SH-SY5Y (cell line): ENCODE measurements at regions not wholly inside any gene's neighbourhood (a gene's known extent, or its start where the extent isn't known, plus 50 kb on each side); places are given as distances from the start of the nearest gene placed in this dataset.

Source experiments
- GATA2 ChIP-seq: IDR thresholded peaks from 2 replicates; pipeline ENCODE4 v1.6.1; 2011; ENCODE audit warnings: mild to moderate bottlenecking, low read depth, low read length
- GATA3 ChIP-seq: IDR thresholded peaks from 2 replicates; pipeline ENCODE4 v1.6.1; 2011; ENCODE audit warnings: low read depth, mild to moderate bottlenecking, low read length, moderate library complexity

DNA sequence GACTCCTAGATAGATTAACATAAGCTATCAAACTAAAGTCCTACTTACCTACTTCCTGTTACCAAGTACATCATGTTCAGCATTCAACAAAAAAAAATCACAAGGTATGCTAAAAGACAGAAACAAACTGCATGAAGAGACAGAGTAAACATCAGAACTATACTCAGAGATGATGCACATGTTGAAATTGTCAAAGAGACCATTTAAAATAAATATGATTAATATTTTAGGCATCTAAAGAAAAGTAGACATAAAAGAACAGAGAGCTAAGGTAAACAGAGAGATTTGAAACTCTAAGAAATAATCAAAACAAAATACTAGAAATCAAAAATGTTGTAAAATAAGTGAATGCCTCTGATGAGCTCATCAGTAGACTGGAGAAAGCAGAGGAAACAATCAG is 224.8 kb upstream of the STAC start:
- TF ChIP-seq GATA3 = no peak
- TF ChIP-seq GATA2 = no peak
